GM12878 (cell line): ENCODE measurements at regions not wholly inside any gene's neighbourhood (a gene's known extent, or its start where the extent isn't known, plus 50 kb on each side); places are given as distances from the start of the nearest gene placed in this dataset.

Experiments used
- ATAC-seq: fragments of 200-7000 bp; cut with Tn5 transposase; 3 replicates; pipeline ENCODE4 v1.9.1; 2020; ENCODE audit warnings: mild to moderate bottlenecking, moderate library complexity
- BruUV-seq: library from RNA; stranded (reverse); fragments of 400-500 nt; replicated peaks from 2 replicates; lab custom pipeline; 2021; lab: Mats Ljungman, UMichigan
- CTCF ChIA-PET: fragments of 300-600 bp; sonication (Branson Sonifier 250); formaldehyde crosslinking; extraction: SDS; loops from one replicate; lab custom pipeline; 2021; ENCODE audit warnings: inconsistent platforms; lab: Yijun Ruan, JAX
- POLR2A ChIA-PET: fragments of 350-600 bp; formaldehyde crosslinking; extraction: SDS; loops from one replicate; lab custom pipeline; 2021; ENCODE audit warnings: inconsistent platforms; lab: Charles Lee
- RAD21 ChIA-PET: fragments of 300-600 bp; sonication (Branson Sonifier 250); formaldehyde crosslinking; loops from one replicate; lab custom pipeline; 2023; ENCODE audit warnings: antibody characterized with exemption; ENCODE audit not compliant: unreplicated experiment; lab: Charles Lee
- SMC1A ChIA-PET: fragments of 300-600 bp; sonication (Branson Sonifier 250); formaldehyde crosslinking; loops from one replicate; lab custom pipeline; 2023; ENCODE audit not compliant: unreplicated experiment, uncharacterized antibody; lab: Charles Lee
- DNase-seq: peaks from one replicate; pipeline ENCODE4 v3.0.0-alpha.2; 2011; ENCODE audit warnings: low read depth, low spot score
- FAIRE-seq: peaks from 3 replicates; lab custom pipeline; 2011; peaks lifted over from hg19 to GRCh38; lab: Jason Lieb, UNC
- H2AFZ ChIP-seq: 2 replicates; pipeline ENCODE4 v1.6.0; 2011; ENCODE audit warnings: low read depth, low read length, control low read depth; ENCODE audit not compliant: control insufficient read depth
- H3K27ac ChIP-seq: 2 replicates; pipeline ENCODE4 v1.5.1; 2011; ENCODE audit warnings: control low read depth; ENCODE audit not compliant: control insufficient read depth, insufficient read depth
- H3K27me3 ChIP-seq, 2 experiments: replicated peaks in 1 of 2; 2 replicates each; pipeline versions ENCODE4 v1.6.0 to v1.6.1; 2011; ENCODE audit warnings: low read length in 1 of 2; ENCODE audit not compliant: control insufficient read depth in 2 of 2, insufficient read depth in 2 of 2
- H3K36me3 ChIP-seq, 2 experiments: 2 replicates each; pipeline ENCODE4 v1.5.1; 2011; ENCODE audit warnings: low read length in 1 of 2; ENCODE audit not compliant: control insufficient read depth in 2 of 2, insufficient read depth in 2 of 2
- H3K4me1 ChIP-seq: 2 replicates; pipeline ENCODE4 v1.6.1; 2011; ENCODE audit warnings: mild to moderate bottlenecking, low read length, moderate library complexity, mixed read lengths; ENCODE audit not compliant: control insufficient read depth, insufficient read depth
- H3K4me2 ChIP-seq: 2 replicates; pipeline ENCODE4 v1.6.0; 2011; ENCODE audit warnings: control low read depth; ENCODE audit not compliant: control insufficient read depth, insufficient read depth
- H3K4me3 ChIP-seq: fragments of 200-600 bp; sonication (generic); 2 replicates; pipeline ENCODE4 v1.5.1; 2016
- H3K79me2 ChIP-seq: 2 replicates; pipeline ENCODE4 v1.6.0; 2011; ENCODE audit warnings: low read length; ENCODE audit not compliant: control insufficient read depth, insufficient read depth
- H3K9ac ChIP-seq: 2 replicates; pipeline ENCODE4 v1.8.0; 2011; ENCODE audit warnings: low read length, control low read depth, mixed read lengths; ENCODE audit not compliant: control insufficient read depth, insufficient read depth
- H3K9me3 ChIP-seq: replicated peaks from 3 replicates; pipeline ENCODE4 v1.5.1; 2011; ENCODE audit warnings: mild to moderate bottlenecking, low read length; ENCODE audit not compliant: control insufficient read depth, insufficient read depth
- H4K20me1 ChIP-seq: 2 replicates; pipeline ENCODE4 v1.6.0; 2011; ENCODE audit not compliant: control insufficient read depth, insufficient read depth
- WGBS: methylation state at CpG from one replicate; pipeline ENCODE4 v1.1.6; 2016; ENCODE audit warnings: low lambda C conversion rate; ENCODE audit not compliant: insufficient replicate concordance, insufficient coverage; ENCODE audit errors: missing lambda C conversion rate; 5-methylcytosine and 5-hydroxymethylcytosine counted together
- in situ Hi-C: fragments of 300-500 bp; cut with MboI; formaldehyde crosslinking; loops from 9 replicates; pipeline ENCODE4 v1.14.3; 2018; ENCODE audit warnings: mixed read lengths
- intact Hi-C: fragments of 100-400 bp; cut with micrococcal nuclease; formaldehyde crosslinking; loops from one replicate; pipeline ENCODE4 v1.14.2; 2022; ENCODE audit not compliant: unreplicated experiment
- TF ChIP-seq, protein P1 (sequence below): fragments of 450-650 bp; formaldehyde crosslinking; IDR thresholded peaks from 2 replicates; pipeline ENCODE4 v1.4.0; 2020; ENCODE audit warnings: mild to moderate bottlenecking, moderate library complexity
- TF ChIP-seq, protein P2 (sequence below): IDR thresholded peaks from 2 replicates; pipeline ENCODE4 v1.6.1; 2012; ENCODE audit warnings: mild to moderate bottlenecking, low read depth, low read length

DNA sequence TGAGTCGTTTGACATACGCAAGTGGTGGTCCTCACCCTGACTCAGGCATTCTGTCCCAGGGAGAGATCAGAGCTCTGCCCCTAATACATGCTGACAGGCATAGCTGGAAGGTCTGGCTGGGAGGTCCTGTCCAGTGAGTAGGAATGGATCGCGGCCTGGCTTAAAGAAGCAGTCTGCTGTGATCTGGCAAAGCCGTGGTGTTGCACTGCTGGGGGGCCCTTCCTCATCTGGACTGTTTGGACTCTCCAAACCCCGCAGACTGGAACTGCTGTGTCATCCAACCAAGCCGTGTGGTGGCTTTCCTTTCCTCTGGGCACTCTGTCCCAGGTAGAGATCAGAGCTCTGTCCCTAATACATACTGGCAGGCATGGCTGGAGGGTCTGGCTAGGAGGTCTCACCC is 64.3 kb upstream of the MAGEB16 start:
- in situ Hi-C loops, result loop anchor here (10.0 kb wide), 1 partner anchor 349 kb away; no protein-coding TSS in a partner anchor
- FAIRE-seq (no peak), DNase-seq (no peak), ATAC-seq (no peak)
- POLR2A ChIA-PET, result no interaction called here
- TF ChIP-seq, protein P1, sequence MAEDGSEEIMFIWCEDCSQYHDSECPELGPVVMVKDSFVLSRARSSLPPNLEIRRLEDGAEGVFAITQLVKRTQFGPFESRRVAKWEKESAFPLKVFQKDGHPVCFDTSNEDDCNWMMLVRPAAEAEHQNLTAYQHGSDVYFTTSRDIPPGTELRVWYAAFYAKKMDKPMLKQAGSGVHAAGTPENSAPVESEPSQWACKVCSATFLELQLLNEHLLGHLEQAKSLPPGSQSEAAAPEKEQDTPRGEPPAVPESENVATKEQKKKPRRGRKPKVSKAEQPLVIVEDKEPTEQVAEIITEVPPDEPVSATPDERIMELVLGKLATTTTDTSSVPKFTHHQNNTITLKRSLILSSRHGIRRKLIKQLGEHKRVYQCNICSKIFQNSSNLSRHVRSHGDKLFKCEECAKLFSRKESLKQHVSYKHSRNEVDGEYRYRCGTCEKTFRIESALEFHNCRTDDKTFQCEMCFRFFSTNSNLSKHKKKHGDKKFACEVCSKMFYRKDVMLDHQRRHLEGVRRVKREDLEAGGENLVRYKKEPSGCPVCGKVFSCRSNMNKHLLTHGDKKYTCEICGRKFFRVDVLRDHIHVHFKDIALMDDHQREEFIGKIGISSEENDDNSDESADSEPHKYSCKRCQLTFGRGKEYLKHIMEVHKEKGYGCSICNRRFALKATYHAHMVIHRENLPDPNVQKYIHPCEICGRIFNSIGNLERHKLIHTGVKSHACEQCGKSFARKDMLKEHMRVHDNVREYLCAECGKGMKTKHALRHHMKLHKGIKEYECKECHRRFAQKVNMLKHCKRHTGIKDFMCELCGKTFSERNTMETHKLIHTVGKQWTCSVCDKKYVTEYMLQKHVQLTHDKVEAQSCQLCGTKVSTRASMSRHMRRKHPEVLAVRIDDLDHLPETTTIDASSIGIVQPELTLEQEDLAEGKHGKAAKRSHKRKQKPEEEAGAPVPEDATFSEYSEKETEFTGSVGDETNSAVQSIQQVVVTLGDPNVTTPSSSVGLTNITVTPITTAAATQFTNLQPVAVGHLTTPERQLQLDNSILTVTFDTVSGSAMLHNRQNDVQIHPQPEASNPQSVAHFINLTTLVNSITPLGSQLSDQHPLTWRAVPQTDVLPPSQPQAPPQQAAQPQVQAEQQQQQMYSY (CRISPR knock-in tag), result no peak
- TF ChIP-seq, protein P2, sequence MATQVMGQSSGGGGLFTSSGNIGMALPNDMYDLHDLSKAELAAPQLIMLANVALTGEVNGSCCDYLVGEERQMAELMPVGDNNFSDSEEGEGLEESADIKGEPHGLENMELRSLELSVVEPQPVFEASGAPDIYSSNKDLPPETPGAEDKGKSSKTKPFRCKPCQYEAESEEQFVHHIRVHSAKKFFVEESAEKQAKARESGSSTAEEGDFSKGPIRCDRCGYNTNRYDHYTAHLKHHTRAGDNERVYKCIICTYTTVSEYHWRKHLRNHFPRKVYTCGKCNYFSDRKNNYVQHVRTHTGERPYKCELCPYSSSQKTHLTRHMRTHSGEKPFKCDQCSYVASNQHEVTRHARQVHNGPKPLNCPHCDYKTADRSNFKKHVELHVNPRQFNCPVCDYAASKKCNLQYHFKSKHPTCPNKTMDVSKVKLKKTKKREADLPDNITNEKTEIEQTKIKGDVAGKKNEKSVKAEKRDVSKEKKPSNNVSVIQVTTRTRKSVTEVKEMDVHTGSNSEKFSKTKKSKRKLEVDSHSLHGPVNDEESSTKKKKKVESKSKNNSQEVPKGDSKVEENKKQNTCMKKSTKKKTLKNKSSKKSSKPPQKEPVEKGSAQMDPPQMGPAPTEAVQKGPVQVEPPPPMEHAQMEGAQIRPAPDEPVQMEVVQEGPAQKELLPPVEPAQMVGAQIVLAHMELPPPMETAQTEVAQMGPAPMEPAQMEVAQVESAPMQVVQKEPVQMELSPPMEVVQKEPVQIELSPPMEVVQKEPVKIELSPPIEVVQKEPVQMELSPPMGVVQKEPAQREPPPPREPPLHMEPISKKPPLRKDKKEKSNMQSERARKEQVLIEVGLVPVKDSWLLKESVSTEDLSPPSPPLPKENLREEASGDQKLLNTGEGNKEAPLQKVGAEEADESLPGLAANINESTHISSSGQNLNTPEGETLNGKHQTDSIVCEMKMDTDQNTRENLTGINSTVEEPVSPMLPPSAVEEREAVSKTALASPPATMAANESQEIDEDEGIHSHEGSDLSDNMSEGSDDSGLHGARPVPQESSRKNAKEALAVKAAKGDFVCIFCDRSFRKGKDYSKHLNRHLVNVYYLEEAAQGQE, result no peak
- H2AFZ ChIP-seq, result no peak overlapping the region
- no peak overlapping the region for H3K4me2 ChIP-seq
- no TSS peak for BruUV-seq
- H3K27me3 ChIP-seq, result no peaks in the 10 kb centered on the region
- no peaks in the 10 kb centered on the region for H3K4me1 ChIP-seq
- H3K79me2 ChIP-seq, result no peaks in the 10 kb centered on the region
- no peaks in the 10 kb centered on the region for H3K9me3 ChIP-seq
- WGBS, result 45% methylated on average over 7 of the region's 7 CpGs
- RAD21 ChIA-PET, result no interaction called here
- CTCF ChIA-PET, result interaction anchor here (0.6 kb wide), 1 partner anchor 9 kb away, joined by 3 read pairs; no protein-coding TSS in a partner anchor
- SMC1A ChIA-PET, result interaction anchor here (1.3 kb wide), 1 partner anchor 9 kb away, joined by 5 read pairs; no protein-coding TSS in a partner anchor
- intact Hi-C loops, result no loop called here
- no peaks in the 10 kb centered on the region for H4K20me1 ChIP-seq
- H3K9ac ChIP-seq, result no peak overlapping the region
- no peaks in the 10 kb centered on the region for H3K36me3 ChIP-seq
- no peak overlapping the region for H3K27ac ChIP-seq
- no peak overlapping the region for H3K4me3 ChIP-seq
